GM23248 (cell line): ENCODE measurements at regions not wholly inside any gene's neighbourhood (a gene's known extent, or its start where the extent isn't known, plus 50 kb on each side); places are given as distances from the start of the nearest gene placed in this dataset.

ENCODE experiments used
- DNase-seq: peaks from one replicate; pipeline ENCODE4 v3.0.0-alpha.2; 2015
- H2AFZ ChIP-seq: fragments of 200-600 bp; sonication (generic); 2 replicates; pipeline ENCODE4 v1.6.1; 2016; ENCODE audit warnings: antibody characterized with exemption
- H3F3A ChIP-seq: fragments of 200-600 bp; sonication (generic); 2 replicates; pipeline ENCODE4 v1.6.1; 2016; ENCODE audit warnings: mild to moderate bottlenecking, antibody characterized with exemption, mixed run types; ENCODE audit not compliant: insufficient read depth
- H3K27ac ChIP-seq: fragments of 200-600 bp; sonication (generic); 2 replicates; pipeline ENCODE4 v1.5.1; 2016; ENCODE audit warnings: mild to moderate bottlenecking
- H3K27me3 ChIP-seq: fragments of 200-600 bp; sonication (generic); replicated peaks from 2 replicates; pipeline ENCODE4 v1.6.1; 2016; ENCODE audit warnings: mild to moderate bottlenecking; ENCODE audit not compliant: insufficient read depth
- H3K36me3 ChIP-seq: fragments of 200-600 bp; sonication (generic); 2 replicates; pipeline ENCODE4 v1.6.1; 2016; ENCODE audit warnings: low read depth, mild to moderate bottlenecking
- H3K4me1 ChIP-seq: fragments of 200-600 bp; sonication (generic); 2 replicates; pipeline ENCODE4 v1.6.1; 2016; ENCODE audit warnings: mild to moderate bottlenecking; ENCODE audit not compliant: insufficient read depth
- H3K4me2 ChIP-seq: fragments of 200-600 bp; sonication (generic); one replicate; pipeline ENCODE4 v1.6.1; 2016; ENCODE audit warnings: mild to moderate bottlenecking; ENCODE audit not compliant: unreplicated experiment
- H3K4me3 ChIP-seq: fragments of 200-600 bp; sonication (generic); 2 replicates; pipeline ENCODE4 v1.5.1; 2016; ENCODE audit warnings: mild to moderate bottlenecking
- H3K79me2 ChIP-seq: fragments of 200-600 bp; sonication (generic); 2 replicates; pipeline ENCODE4 v1.6.1; 2016; ENCODE audit warnings: mild to moderate bottlenecking; ENCODE audit not compliant: insufficient read depth
- H3K9ac ChIP-seq: fragments of 200-600 bp; sonication (generic); 2 replicates; pipeline ENCODE4 v1.6.1; 2016; ENCODE audit warnings: mild to moderate bottlenecking
- H3K9me2 ChIP-seq: fragments of 200-600 bp; sonication (generic); 2 replicates; pipeline ENCODE4 v1.6.1; 2016; ENCODE audit warnings: mixed run types, mild to moderate bottlenecking, moderate library complexity; ENCODE audit not compliant: insufficient read depth
- H3K9me3 ChIP-seq: fragments of 200-600 bp; sonication (generic); one replicate; pipeline ENCODE4 v1.6.1; 2017; ENCODE audit warnings: low read depth
- H4K20me1 ChIP-seq: fragments of 200-600 bp; sonication (generic); 2 replicates; pipeline ENCODE4 v1.6.0; 2016; ENCODE audit not compliant: insufficient read depth
- EZH2 ChIP-seq: fragments of 200-600 bp; sonication (generic); IDR thresholded peaks from 2 replicates; pipeline ENCODE4 v1.6.1; 2018; ENCODE audit warnings: antibody characterized with exemption, mild to moderate bottlenecking; ENCODE audit not compliant: insufficient read depth, poor library complexity, severe bottlenecking
- EZH2phosphoT487 ChIP-seq: fragments of 200-600 bp; sonication (generic); IDR thresholded peaks from 2 replicates; pipeline ENCODE4 v1.6.1; 2018; ENCODE audit warnings: antibody characterized with exemption, moderate library complexity, mild to moderate bottlenecking, low read depth; ENCODE audit not compliant: insufficient read depth
- WGBS, 2 experiments: methylation state at CpG; one replicate each; pipeline ENCODE4 v1.1.6; 2015 to 2017; ENCODE audit warnings: low lambda C conversion rate in 2 of 2, low coverage in 1 of 2; ENCODE audit errors: missing lambda C conversion rate in 2 of 2; 5-methylcytosine and 5-hydroxymethylcytosine counted together
- in situ Hi-C: fragments of 300-500 bp; cut with MboI; formaldehyde crosslinking; loops from 2 replicates; pipeline ENCODE4 v1.15.0; 2020

- H3K27me3 ChIP-seq: no peaks in the 10 kb centered on the region; the same call in 1 of the 2 replicates
- H3K36me3 ChIP-seq: no peaks in the 10 kb centered on the region
- no peak for DNase-seq
- WGBS, 2 experiments: 48 to 59% methylated on average over 4 of the region's 4 CpGs
- no peak overlapping the region for H3K27ac ChIP-seq
- no peak for TF ChIP-seq EZH2
- TF ChIP-seq EZH2phosphoT487: no peak
- H3K4me2 ChIP-seq: no peak overlapping the region
- no peaks in the 10 kb centered on the region for H3K79me2 ChIP-seq
- no peak overlapping the region for H3K4me3 ChIP-seq
- H3K9me2 ChIP-seq: no peaks in the 10 kb centered on the region
- H3K4me1 ChIP-seq: no peaks in the 10 kb centered on the region
- no peaks in the 10 kb centered on the region for H3K9me3 ChIP-seq
- no peaks in the 10 kb centered on the region for H4K20me1 ChIP-seq
- H3K9ac ChIP-seq: no peak overlapping the region
- no peak overlapping the region for H2AFZ ChIP-seq
- H3F3A ChIP-seq: no peaks in the 10 kb centered on the region
- in situ Hi-C loops: no loop called here
Measured at GRCh38 chr3:105077060-105077822, 289.5 kb upstream of the ALCAM start.

- no peaks in the 10 kb centered on the region for H3K4me1 ChIP-seq
- 50 to 54% methylated on average over 1 of the region's 1 CpG for WGBS, 2 experiments
- H4K20me1 ChIP-seq: no peaks in the 10 kb centered on the region
- H2AFZ ChIP-seq: no peak overlapping the region
- H3K36me3 ChIP-seq: no peaks in the 10 kb centered on the region
- H3K9me3 ChIP-seq: no peaks in the 10 kb centered on the region
- H3K27ac ChIP-seq: no peak overlapping the region
- no peak overlapping the region for H3K9ac ChIP-seq
- in situ Hi-C loops: no loop called here
- no peak overlapping the region for H3K4me3 ChIP-seq
- DNase-seq: no peak
- no peaks in the 10 kb centered on the region for H3K9me2 ChIP-seq
- H3K79me2 ChIP-seq: no peaks in the 10 kb centered on the region
- no peak overlapping the region for H3K4me2 ChIP-seq
- TF ChIP-seq EZH2 (no peak), EZH2phosphoT487 (no peak)
- H3K27me3 ChIP-seq: peaks cover 14% of the 10 kb centered on the region; the same call in 1 of the 2 replicates
- H3F3A ChIP-seq: no peaks in the 10 kb centered on the region
Measured at GRCh38 chr3:105083945-105084344, 282.8 kb upstream of the ALCAM start.

- Histone ChIP-seq H3K27ac (no peak overlapping the region), H3K9me3 (no peaks in the 10 kb centered on the region), H4K20me1 (no peaks in the 10 kb centered on the region), H3K4me2 (no peak overlapping the region), H3K9me2 (no peaks in the 10 kb centered on the region), H3K27me3 (peaks cover 14% of the 10 kb centered on the region; the same call in 1 of the 2 replicates), H3K4me1 (no peaks in the 10 kb centered on the region), H3K79me2 (no peaks in the 10 kb centered on the region), H3K9ac (no peak overlapping the region), H3F3A (no peaks in the 10 kb centered on the region), H2AFZ (no peak overlapping the region), H3K36me3 (no peaks in the 10 kb centered on the region), H3K4me3 (no peak overlapping the region)
- no peak for TF ChIP-seq EZH2
- TF ChIP-seq EZH2phosphoT487: no peak
- in situ Hi-C loops: no loop called here
- no peak for DNase-seq
Measured at GRCh38 chr3:105085506-105085905, 281.2 kb upstream of the ALCAM start.

GRCh38 chr3:105093371-105094252, 273.1 kb upstream of the ALCAM start:
- no peaks in the 10 kb centered on the region for H3K4me1 ChIP-seq
- H2AFZ ChIP-seq: no peak overlapping the region
- H3K27ac ChIP-seq: no peak overlapping the region
- TF ChIP-seq EZH2phosphoT487 (no peak), EZH2 (no peak)
- H4K20me1 ChIP-seq: no peaks in the 10 kb centered on the region
- no peak overlapping the region for H3K4me3 ChIP-seq
- no peaks in the 10 kb centered on the region for H3K9me3 ChIP-seq
- no peaks in the 10 kb centered on the region for H3F3A ChIP-seq
- no peak for DNase-seq
- H3K36me3 ChIP-seq: no peaks in the 10 kb centered on the region
- peaks cover 20% of the 10 kb centered on the region for H3K27me3 ChIP-seq
- H3K4me2 ChIP-seq: no peak overlapping the region
- WGBS, 2 experiments: 4% methylated on average over 7 of the region's 7 CpGs
- in situ Hi-C loops: no loop called here
- no peaks in the 10 kb centered on the region for H3K9me2 ChIP-seq
- H3K79me2 ChIP-seq: no peaks in the 10 kb centered on the region
- no peak overlapping the region for H3K9ac ChIP-seq
